Heart right ventricle (tissue), 16 donors: ENCODE measurements at regions not wholly inside any gene's neighbourhood (a gene's known extent, or its start where the extent isn't known, plus 50 kb on each side); places are given as distances from the start of the nearest gene placed in this dataset.

Experiments used
- ATAC-seq, 8 donors: fragments of 200-7000 bp; cut with Tn5 transposase; one replicate each; pipeline ENCODE4 v1.9.1; 2020; ENCODE audit warnings: mild to moderate bottlenecking in 8 of 8, moderate library complexity in 8 of 8, moderate number of reproducible peaks in 1 of 8
- DNase-seq, 2 donors: peaks; one replicate each; pipeline ENCODE4 v3.0.0-alpha.2; 2020
- H3K27ac ChIP-seq, 10 donors: fragments of 200-600 bp; sonication (generic) in 2 of 10; one replicate each; pipeline versions ENCODE4 v1.5.0 to v1.8.0; 2020 to 2022; ENCODE audit warnings: mild to moderate bottlenecking in 3 of 10
- H3K27me3 ChIP-seq, 7 donors: fragments of 200-600 bp; one replicate each; pipeline ENCODE4 v1.8.0; 2021 to 2022; ENCODE audit warnings: mild to moderate bottlenecking in 2 of 7
- H3K36me3 ChIP-seq, 9 donors: fragments of 200-600 bp; sonication (generic) in 1 of 9; one replicate each; pipeline versions ENCODE4 v1.5.0 to v1.8.0; 2020 to 2022; ENCODE audit warnings: mild to moderate bottlenecking in 2 of 9
- H3K4me1 ChIP-seq, 9 donors: fragments of 200-600 bp; sonication (generic) in 1 of 9; one replicate each; pipeline versions ENCODE4 v1.5.0 to v1.8.0; 2020 to 2022; ENCODE audit warnings: mild to moderate bottlenecking in 4 of 9
- H3K4me3 ChIP-seq, 10 donors: fragments of 200-600 bp; sonication (generic) in 2 of 10; one replicate each; pipeline versions ENCODE4 v1.5.0 to v1.8.0; 2020 to 2022; ENCODE audit warnings: mild to moderate bottlenecking in 7 of 10, moderate library complexity in 2 of 10
- H3K9me3 ChIP-seq, 11 donors: fragments of 200-600 bp in 10 of 11; sonication (generic) in 2 of 11; one replicate each; pipeline versions ENCODE4 v1.5.0 to v1.8.0; 2013 to 2022; ENCODE audit warnings: mild to moderate bottlenecking in 2 of 11, control low read depth in 1 of 11, moderate library complexity in 1 of 11
- CTCF ChIP-seq, 9 donors: fragments of 200-600 bp; sonication (generic) in 2 of 9; IDR thresholded peaks; one replicate each; pipeline versions ENCODE4 v1.5.0 to v1.8.0; 2021 to 2022; ENCODE audit warnings: antibody characterized with exemption in 9 of 9, mild to moderate bottlenecking in 5 of 9, moderate library complexity in 1 of 9
- WGBS, 2 donors: extraction: QIAGEN DNeasy Blood & Tissue Kit; methylation state at CpG; one replicate each; pipeline ENCODE4 v1.1.7; 2013; ENCODE audit warnings: inconsistent platforms in 1 of 2; 5-methylcytosine and 5-hydroxymethylcytosine counted together
- intact Hi-C, 10 donors: fragments of 100-400 bp; cut with DNase I; formaldehyde crosslinking; loops; one replicate each; pipeline versions ENCODE4 v1.11.1 to v1.14.2; 2022
- donor health status: Arrhythmogenic right ventricular cardiomyopathy.
- donor health status: ischemic (EF 13 %, LVEDD 7.1; RV severe dilation, severe dysfunction).
- donor health status: healthy with polysubstance abuse.
- donor health status: DM: no; HTN: yes; CAD: no.
- donor health status: DM: no; HTN: no; CAD: no.
- donor health status: ischemic (EF 25% LVEDD 6.9; RV normal size, moderate dysfunction).
- donor health status: ischemic (EF 25% LVEDD 5.7; RV mildly dilated, moderate dysfunction).
- donor health status: healthy.
- donor health status: DM: yes; HTN: yes; CAD: no.
- donor health status: Ischemic cardiomyopathy.
- donor health status: ischemic (EF 35%, LVEDD 5.7; RV mildly dilated, moderate dysfunction).
- donor health status: nonischemic (EF 11% LVEDD 7.7; RV severe dilation, severe dysfunction).
- donor health status: DM: yes; HTN: yes; CAD: no.
- donor health status: PGD.
- donor health status: ischemic (EF 29% LVEDD 5.4; RV normal size, mild dysfunction).
- donor health status: nonischemic (EF 23%, LVEDD 6.1; RV moderate dilation, normal function).

GRCh38 chr1:95558791-95559190, 324.8 kb downstream of the RWDD3 start:
- no peak for ATAC-seq
- WGBS, 2 donors: 31 to 35% methylated on average over 1 of the region's 1 CpG

GRCh38 chr1:95561346-95561745, 327.3 kb downstream of the RWDD3 start:
- DNase-seq (no peak), ATAC-seq (no peak)
- Histone ChIP-seq H3K36me3 (no peaks in the 10 kb centered on the region), H3K9me3 (peaks cover 0 to 28% (median 0%) of the 10 kb centered on the region in 11 donors), H3K27ac (no peak overlapping the region), H3K27me3 (no peaks in the 10 kb centered on the region), H3K4me3 (no peak overlapping the region), H3K4me1 (no peaks in the 10 kb centered on the region)
- TF ChIP-seq CTCF (IDR thresholded peaks at IDR 0.05): no peak
- intact Hi-C loops: no loop called here

More at GRCh38 chr1:95558791-95559190, 324.8 kb downstream of the RWDD3 start:
- no peak for TF ChIP-seq CTCF (IDR thresholded peaks at IDR 0.05)
- H3K27me3 ChIP-seq: no peaks in the 10 kb centered on the region
- no peak overlapping the region for H3K4me3 ChIP-seq
- peaks cover 0 to 39% (median 0%) of the 10 kb centered on the region in 11 donors for H3K9me3 ChIP-seq
- no peaks in the 10 kb centered on the region for H3K36me3 ChIP-seq
- H3K4me1 ChIP-seq: no peaks in the 10 kb centered on the region
- H3K27ac ChIP-seq: no peak overlapping the region
- DNase-seq: no peak
- intact Hi-C loops: no loop called here

DNA sequence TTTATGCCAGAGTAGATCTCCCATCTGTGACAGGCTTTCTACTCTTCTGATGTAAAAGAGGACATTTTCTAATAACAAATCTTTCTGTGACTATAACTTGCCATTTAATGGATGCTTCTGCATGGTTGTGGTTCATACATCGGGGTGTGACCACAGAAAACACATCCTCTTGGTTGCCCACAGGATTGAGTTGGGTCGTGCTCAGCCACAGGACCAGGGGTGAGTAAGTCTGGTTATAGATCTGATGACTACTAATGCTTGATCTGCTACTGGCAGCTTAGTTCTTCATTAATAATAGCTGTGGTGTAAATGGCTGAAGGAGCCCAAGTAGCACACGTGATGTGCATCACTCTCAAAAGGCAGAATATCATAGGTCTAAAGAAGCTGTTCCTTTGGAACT, 328.2 kb downstream of the RWDD3 start:
- intact Hi-C loops: no loop called here
- no peaks in the 10 kb centered on the region for H3K27me3 ChIP-seq
- no peaks in the 10 kb centered on the region for H3K4me1 ChIP-seq
- DNase-seq: no peak
- no peak for TF ChIP-seq CTCF (IDR thresholded peaks at IDR 0.05)
- ATAC-seq: no peak
- no peaks in the 10 kb centered on the region for H3K36me3 ChIP-seq
- peaks cover 0 to 21% (median 0%) of the 10 kb centered on the region in 11 donors for H3K9me3 ChIP-seq
- H3K27ac ChIP-seq: no peak overlapping the region
- no peak overlapping the region for H3K4me3 ChIP-seq
- 81 to 82% methylated on average over 3 of the region's 3 CpGs for WGBS, 2 donors

DNA sequence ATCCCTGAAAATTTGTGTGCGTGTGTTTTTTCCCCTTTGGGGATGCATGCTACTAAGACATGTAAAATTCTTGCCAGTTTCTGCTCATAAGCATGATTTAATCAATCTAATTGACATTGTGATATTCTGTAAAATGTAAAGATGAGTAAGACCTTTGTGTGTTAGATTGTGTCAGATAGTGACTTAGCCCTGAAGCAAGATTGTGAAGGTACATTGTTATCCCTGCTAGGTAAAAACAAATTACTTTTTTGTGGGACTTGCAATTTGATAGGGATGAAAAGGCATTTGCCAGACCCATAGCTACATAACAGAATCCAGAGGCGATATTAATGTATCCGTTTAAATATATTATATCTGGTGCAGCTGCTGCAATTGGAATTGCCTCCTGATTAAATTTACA, 338.0 kb downstream of the RWDD3 start:
- Histone ChIP-seq H3K4me1 (no peaks in the 10 kb centered on the region), H3K27me3 (no peaks in the 10 kb centered on the region), H3K36me3 (no peaks in the 10 kb centered on the region), H3K4me3 (no peak overlapping the region), H3K27ac (no peak overlapping the region), H3K9me3 (no peaks in the 10 kb centered on the region)
- DNase-seq (no peak), ATAC-seq (no peak)
- WGBS, 2 donors: 88 to 92% methylated on average over 3 of the region's 3 CpGs
- intact Hi-C loops: no loop called here
- TF ChIP-seq CTCF (IDR thresholded peaks at IDR 0.05): no peak

- Histone ChIP-seq H3K36me3 (no peaks in the 10 kb centered on the region), H3K4me1 (no peaks in the 10 kb centered on the region), H3K27me3 (no peaks in the 10 kb centered on the region), H3K4me3 (no peak overlapping the region), H3K9me3 (no peaks in the 10 kb centered on the region), H3K27ac (no peak overlapping the region)
- ATAC-seq: no peak
- WGBS, 2 donors: 62 to 68% methylated on average over 3 of the region's 3 CpGs
- intact Hi-C loops: no loop called here
- no peak for DNase-seq
- no peak for TF ChIP-seq CTCF (IDR thresholded peaks at IDR 0.05)
These were observed 339.0 kb downstream of the RWDD3 start for GRCh38 chr1:95572962-95573361.
